ENCODE measurements at regions not wholly inside any gene's neighbourhood (a gene's known extent, or its start where the extent isn't known, plus 50 kb on each side); places are given as distances from the start of the nearest gene placed in this dataset.

- ChIA-PET POLR2A (no interaction called here), CTCF (no interaction called here)
- no peak for ATAC-seq
Observed at GRCh38 chr6:139474145-139475108, 100.0 kb upstream of the CITED2 start.

GRCh38 chr6:139473731-139474130, 99.3 kb upstream of the CITED2 start:
- H3K4me1 Mint-ChIP-seq (ENCODE audit: low read depth), result no peaks in the 10 kb centered on the region
- ChIA-PET POLR2A (no interaction called here), CTCF (no interaction called here)
- no peak for DNase-seq
- no peaks in the 10 kb centered on the region for H3K9me3 Mint-ChIP-seq (ENCODE audit: insufficient read depth)
- H3K36me3 Mint-ChIP-seq (ENCODE audit: low read depth), result no peaks in the 10 kb centered on the region
- no peak overlapping the region for H3K27ac Mint-ChIP-seq
- no peak for ATAC-seq
- H3K27me3 Mint-ChIP-seq (ENCODE audit: low read depth), result peaks cover 11% of the 10 kb centered on the region
- H3K4me3 Mint-ChIP-seq, result no peak overlapping the region

More at GRCh38 chr6:139474145-139475108, 100.0 kb upstream of the CITED2 start:
- H3K4me3 Mint-ChIP-seq, result no peak overlapping the region
- no peak for DNase-seq
- peaks cover 11% of the 10 kb centered on the region for H3K27me3 Mint-ChIP-seq (ENCODE audit: low read depth)
- no peak overlapping the region for H3K27ac Mint-ChIP-seq
- no peaks in the 10 kb centered on the region for H3K9me3 Mint-ChIP-seq (ENCODE audit: insufficient read depth)
- H3K36me3 Mint-ChIP-seq (ENCODE audit: low read depth), result no peaks in the 10 kb centered on the region
- no peaks in the 10 kb centered on the region for H3K4me1 Mint-ChIP-seq (ENCODE audit: low read depth)

GRCh38 chr6:139473231-139473701, 98.8 kb upstream of the CITED2 start:
- ATAC-seq, result no peak

GRCh38 chr6:139472351-139473015, 98.0 kb upstream of the CITED2 start:
- ChIA-PET CTCF (no interaction called here), POLR2A (no interaction called here)
- Mint-ChIP-seq H3K4me1 (ENCODE audit: low read depth) (no peaks in the 10 kb centered on the region), H3K9me3 (ENCODE audit: insufficient read depth) (no peaks in the 10 kb centered on the region), H3K4me3 (no peak overlapping the region), H3K27ac (no peak overlapping the region), H3K36me3 (ENCODE audit: low read depth) (no peaks in the 10 kb centered on the region), H3K27me3 (ENCODE audit: low read depth) (peaks cover 7% of the 10 kb centered on the region)
- no peak for DNase-seq
- ATAC-seq, result no peak

More at GRCh38 chr6:139473231-139473701, 98.8 kb upstream of the CITED2 start:
- no peaks in the 10 kb centered on the region for H3K4me1 Mint-ChIP-seq (ENCODE audit: low read depth)
- H3K4me3 Mint-ChIP-seq, result no peak overlapping the region
- ChIA-PET CTCF (no interaction called here), POLR2A (no interaction called here)
- H3K27ac Mint-ChIP-seq, result no peak overlapping the region
- H3K36me3 Mint-ChIP-seq (ENCODE audit: low read depth), result no peaks in the 10 kb centered on the region
- peaks cover 11% of the 10 kb centered on the region for H3K27me3 Mint-ChIP-seq (ENCODE audit: low read depth)
- DNase-seq, result no peak
- no peaks in the 10 kb centered on the region for H3K9me3 Mint-ChIP-seq (ENCODE audit: insufficient read depth)

- Mint-ChIP-seq H3K9me3 (ENCODE audit: insufficient read depth) (no peaks in the 10 kb centered on the region), H3K4me3 (no peak overlapping the region), H3K4me1 (ENCODE audit: low read depth) (no peaks in the 10 kb centered on the region), H3K36me3 (ENCODE audit: low read depth) (no peaks in the 10 kb centered on the region), H3K27ac (no peak overlapping the region), H3K27me3 (ENCODE audit: low read depth) (no peaks in the 10 kb centered on the region)
- DNase-seq (no peak), ATAC-seq (no peak)
- CTCF ChIA-PET, result no interaction called here
- POLR2A ChIA-PET, result no interaction called here
Observed at GRCh38 chr6:139470997-139471396, 96.5 kb upstream of the CITED2 start.

- Mint-ChIP-seq H3K36me3 (ENCODE audit: low read depth) (no peaks in the 10 kb centered on the region), H3K9me3 (ENCODE audit: insufficient read depth) (no peaks in the 10 kb centered on the region), H3K27me3 (ENCODE audit: low read depth) (peaks cover 2% of the 10 kb centered on the region), H3K27ac (no peak overlapping the region), H3K4me1 (ENCODE audit: low read depth) (no peaks in the 10 kb centered on the region), H3K4me3 (no peak overlapping the region)
- CTCF ChIA-PET, result no interaction called here
- DNase-seq (no peak), ATAC-seq (no peak)
- POLR2A ChIA-PET, result no interaction called here
Observed at GRCh38 chr6:139468178-139468819, 93.9 kb upstream of the CITED2 start.

- POLR2A ChIA-PET, result no interaction called here
- no peak for DNase-seq
- Mint-ChIP-seq H3K4me3 (no peak overlapping the region), H3K27me3 (ENCODE audit: low read depth) (peaks cover 2% of the 10 kb centered on the region), H3K27ac (no peak overlapping the region), H3K36me3 (ENCODE audit: low read depth) (no peaks in the 10 kb centered on the region), H3K9me3 (ENCODE audit: insufficient read depth) (no peaks in the 10 kb centered on the region), H3K4me1 (ENCODE audit: low read depth) (no peaks in the 10 kb centered on the region)
- CTCF ChIA-PET, result no interaction called here
- ATAC-seq, result no peak
Observed at GRCh38 chr6:139457476-139457875, 83.0 kb upstream of the CITED2 start.

GRCh38 chr6:139452148-139452876, 77.9 kb upstream of the CITED2 start:
- no peaks in the 10 kb centered on the region for H3K36me3 Mint-ChIP-seq (ENCODE audit: low read depth)
- ATAC-seq (no peak), DNase-seq (no peak)
- ChIA-PET CTCF (no interaction called here), POLR2A (no interaction called here)
- H3K4me1 Mint-ChIP-seq (ENCODE audit: low read depth), result peaks cover 4% of the 10 kb centered on the region
- H3K4me3 Mint-ChIP-seq, result no peak overlapping the region
- no peak overlapping the region for H3K27ac Mint-ChIP-seq
- H3K9me3 Mint-ChIP-seq (ENCODE audit: insufficient read depth), result no peaks in the 10 kb centered on the region
- no peaks in the 10 kb centered on the region for H3K27me3 Mint-ChIP-seq (ENCODE audit: low read depth)

GRCh38 chr6:139449611-139450000, 75.2 kb upstream of the CITED2 start:
- H3K27me3 Mint-ChIP-seq (ENCODE audit: low read depth), result no peaks in the 10 kb centered on the region
- no peaks in the 10 kb centered on the region for H3K36me3 Mint-ChIP-seq (ENCODE audit: low read depth)
- H3K27ac Mint-ChIP-seq, result no peak overlapping the region
- ATAC-seq, result no peak
- H3K9me3 Mint-ChIP-seq (ENCODE audit: insufficient read depth), result no peaks in the 10 kb centered on the region
- ChIA-PET POLR2A (interaction anchor here (2.0 kb wide), 1 partner anchor 76 kb away, joined by 7 read pairs; the partner anchor contains the start of gene CITED2), CTCF (no interaction called here)
- peaks cover 16% of the 10 kb centered on the region for H3K4me1 Mint-ChIP-seq (ENCODE audit: low read depth)
- DNase-seq, result no peak
- H3K4me3 Mint-ChIP-seq, result no peak overlapping the region

- DNase-seq, result no peak
Observed at GRCh38 chr6:139448998-139449610, 74.7 kb upstream of the CITED2 start.

GRCh38 chr6:139448051-139448649, 73.7 kb upstream of the CITED2 start:
- ATAC-seq (no peak), DNase-seq (no peak)
- no peak overlapping the region for H3K27ac Mint-ChIP-seq
- H3K27me3 Mint-ChIP-seq (ENCODE audit: low read depth), result no peaks in the 10 kb centered on the region
- H3K4me3 Mint-ChIP-seq, result no peak overlapping the region
- no peaks in the 10 kb centered on the region for H3K9me3 Mint-ChIP-seq (ENCODE audit: insufficient read depth)
- ChIA-PET POLR2A (interaction anchor here (2.0 kb wide), 1 partner anchor 74 kb away, joined by 7 read pairs; the partner anchor contains the start of gene CITED2), CTCF (interaction anchor here (1.3 kb wide), 1 partner anchor 78 kb away, joined by 4 read pairs; no protein-coding TSS in a partner anchor)
- H3K36me3 Mint-ChIP-seq (ENCODE audit: low read depth), result peaks cover 3% of the 10 kb centered on the region
- H3K4me1 Mint-ChIP-seq (ENCODE audit: low read depth), result peaks cover 20% of the 10 kb centered on the region

More at GRCh38 chr6:139448998-139449610, 74.7 kb upstream of the CITED2 start:
- H3K27ac Mint-ChIP-seq, result no peak overlapping the region
- H3K4me3 Mint-ChIP-seq, result no peak overlapping the region
- ATAC-seq, result no peak
- ChIA-PET CTCF (no interaction called here), POLR2A (interaction anchor here (2.0 kb wide), 1 partner anchor 75 kb away, joined by 7 read pairs; the partner anchor contains the start of gene CITED2)
- H3K36me3 Mint-ChIP-seq (ENCODE audit: low read depth), result no peaks in the 10 kb centered on the region
- peaks cover 16% of the 10 kb centered on the region for H3K4me1 Mint-ChIP-seq (ENCODE audit: low read depth)
- H3K9me3 Mint-ChIP-seq (ENCODE audit: insufficient read depth), result no peaks in the 10 kb centered on the region
- no peaks in the 10 kb centered on the region for H3K27me3 Mint-ChIP-seq (ENCODE audit: low read depth)

Measured in activated CD8-positive, alpha-beta T cell treated with anti-CD3 and anti-CD28 coated beads, Interleukin-2, amount 10 ng/mL, durations not matched to agents 7 days and 5 days (primary cell).